ENCODE measurements at regions not wholly inside any gene's neighbourhood (a gene's known extent, or its start where the extent isn't known, plus 50 kb on each side); places are given as distances from the start of the nearest gene placed in this dataset.

DNA sequence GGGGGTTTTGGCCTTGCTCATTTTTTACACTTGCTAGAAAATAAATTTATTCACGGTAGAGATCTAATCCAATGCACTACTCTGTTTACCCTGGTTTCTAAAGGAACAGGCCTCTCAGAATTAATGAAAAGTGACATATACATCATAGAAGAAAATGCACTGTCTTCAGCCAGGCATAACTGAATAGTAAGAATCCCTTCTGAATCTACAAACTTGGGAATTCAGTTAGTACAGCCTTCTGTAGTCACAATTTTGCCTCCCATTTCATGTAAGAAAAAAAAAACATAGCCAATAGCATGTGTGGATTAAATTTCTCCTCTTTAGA is 197.3 kb downstream of the CAAP1 start:
- ChIA-PET POLR2A (no interaction called here), CTCF (no interaction called here)
- ATAC-seq (ENCODE audit: poor library complexity) (no peak), DNase-seq (no peak)
- Mint-ChIP-seq H3K36me3 (ENCODE audit: low read depth) (no peaks in the 10 kb centered on the region), H3K9me3 (peaks cover 3% of the 10 kb centered on the region), H3K4me3 (no peak overlapping the region), H3K4me1 (ENCODE audit: low read depth) (no peaks in the 10 kb centered on the region), H3K27me3 (no peaks in the 10 kb centered on the region), H3K27ac (no peak overlapping the region)
- Histone ChIP-seq H3K36me3 (ENCODE audit: insufficient read depth, low read length) (no peaks in the 10 kb centered on the region), H3K27ac (ENCODE audit: low read depth in 1 of 2, low read length in 2 of 2) (no peak overlapping the region), H3K4me1 (ENCODE audit: insufficient read depth, low read length) (no peaks in the 10 kb centered on the region), H3K9me3 (ENCODE audit: control insufficient read depth in 1 of 2, insufficient read depth in 1 of 2, low read length in 2 of 2) (peaks cover 0 to 3% of the 10 kb centered on the region in 2 experiments), H3K4me3 (ENCODE audit: low read length) (no peak overlapping the region), H3K27me3 (ENCODE audit: control insufficient read depth in 1 of 2, insufficient read depth in 2 of 2, low read length in 2 of 2) (no peaks in the 10 kb centered on the region)
- intact Hi-C loops (cut with DNase I, micrococcal nuclease) = no loop called here
- no peak for TF ChIP-seq CTCF (IDR thresholded peaks at IDR 0.05)

DNA sequence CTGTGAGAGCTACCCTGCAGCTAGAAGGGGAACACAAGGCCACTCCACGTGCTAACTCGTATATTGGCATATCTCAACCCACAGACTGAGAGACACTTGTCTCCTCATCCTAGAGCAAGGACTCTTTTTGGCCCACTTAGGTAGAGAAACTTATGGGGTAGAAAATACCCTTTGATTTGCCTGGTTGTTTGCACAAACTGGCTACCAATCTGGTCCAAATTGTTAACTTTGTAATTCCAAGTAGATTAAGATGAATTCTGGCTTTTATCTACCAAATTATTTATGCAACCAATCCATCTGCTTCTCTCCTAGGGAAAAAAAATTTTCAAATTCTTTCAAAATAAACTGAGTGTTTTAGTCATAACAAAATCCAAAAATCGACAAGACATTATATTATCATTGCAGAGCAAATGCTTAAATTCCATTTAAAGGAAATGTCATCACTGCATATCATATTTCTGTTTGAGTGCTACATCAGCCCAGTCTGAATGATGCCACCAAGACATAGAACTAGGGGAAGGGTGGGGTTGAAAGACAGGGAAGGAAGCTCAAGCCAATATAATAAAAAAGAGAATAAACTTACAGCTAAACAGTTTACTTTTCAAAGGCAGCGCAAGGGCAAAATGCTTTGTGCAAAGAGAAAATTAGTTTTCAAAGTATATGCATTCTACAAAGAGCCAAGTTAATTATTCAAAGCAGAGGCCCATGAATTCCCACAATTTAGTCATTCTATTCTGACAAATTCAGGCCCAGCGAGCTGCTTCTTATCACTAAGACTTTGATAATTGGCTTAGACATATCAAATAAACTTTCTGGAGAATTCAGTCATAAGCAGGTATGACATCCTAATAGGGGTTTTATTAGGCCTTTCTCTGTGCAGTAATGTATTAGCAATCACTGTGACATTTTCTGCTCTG is 198.0 kb downstream of the CAAP1 start:
- Mint-ChIP-seq H3K36me3 (ENCODE audit: low read depth) (no peaks in the 10 kb centered on the region), H3K9me3 (no peaks in the 10 kb centered on the region), H3K27ac (no peak overlapping the region), H3K4me3 (no peak overlapping the region), H3K4me1 (ENCODE audit: low read depth) (no peaks in the 10 kb centered on the region), H3K27me3 (no peaks in the 10 kb centered on the region)
- no peaks in the 10 kb centered on the region for H3K36me3 ChIP-seq (ENCODE audit: insufficient read depth, low read length)
- ChIA-PET POLR2A (no interaction called here), CTCF (no interaction called here)
- DNase-seq = no peak
- no peak overlapping the region for H3K27ac ChIP-seq (ENCODE audit: low read depth in 1 of 2, low read length in 2 of 2)
- no peaks in the 10 kb centered on the region for H3K27me3 ChIP-seq (ENCODE audit: control insufficient read depth in 1 of 2, insufficient read depth in 2 of 2, low read length in 2 of 2)
- peaks cover 0 to 3% of the 10 kb centered on the region in 2 experiments for H3K9me3 ChIP-seq (ENCODE audit: control insufficient read depth in 1 of 2, insufficient read depth in 1 of 2, low read length in 2 of 2)
- no peak for TF ChIP-seq CTCF (IDR thresholded peaks at IDR 0.05)
- no peaks in the 10 kb centered on the region for H3K4me1 ChIP-seq (ENCODE audit: insufficient read depth, low read length)
- no peak overlapping the region for H3K4me3 ChIP-seq (ENCODE audit: low read length)
- no peak for ATAC-seq (ENCODE audit: poor library complexity)
- intact Hi-C loops (cut with DNase I, micrococcal nuclease) = no loop called here

GRCh38 chr9:26689041-26689440 is 203.6 kb downstream of the CAAP1 start:
- Mint-ChIP-seq H3K27me3 (peaks cover 24% of the 10 kb centered on the region), H3K9me3 (no peaks in the 10 kb centered on the region), H3K4me1 (ENCODE audit: low read depth) (no peaks in the 10 kb centered on the region), H3K4me3 (no peak overlapping the region), H3K36me3 (ENCODE audit: low read depth) (no peaks in the 10 kb centered on the region), H3K27ac (no peak overlapping the region)
- intact Hi-C loops (cut with DNase I, micrococcal nuclease) = no loop called here
- H3K4me1 ChIP-seq (ENCODE audit: insufficient read depth, low read length) = no peaks in the 10 kb centered on the region
- no peak for ATAC-seq (ENCODE audit: poor library complexity)
- peaks cover 0 to 3% of the 10 kb centered on the region in 2 experiments for H3K9me3 ChIP-seq (ENCODE audit: control insufficient read depth in 1 of 2, insufficient read depth in 1 of 2, low read length in 2 of 2)
- H3K27me3 ChIP-seq (ENCODE audit: control insufficient read depth in 1 of 2, insufficient read depth in 2 of 2, low read length in 2 of 2) = no peaks in the 10 kb centered on the region
- H3K27ac ChIP-seq (ENCODE audit: low read depth in 1 of 2, low read length in 2 of 2) = no peak overlapping the region
- no peak for DNase-seq
- ChIA-PET POLR2A (no interaction called here), CTCF (no interaction called here)
- H3K36me3 ChIP-seq (ENCODE audit: insufficient read depth, low read length) = no peaks in the 10 kb centered on the region
- no peak for TF ChIP-seq CTCF (IDR thresholded peaks at IDR 0.05)
- H3K4me3 ChIP-seq (ENCODE audit: low read length) = no peak overlapping the region

Measured in CD4-positive, alpha-beta T cell (primary cell).